B cell (primary cell): ENCODE measurements at regions not wholly inside any gene's neighbourhood (a gene's known extent, or its start where the extent isn't known, plus 50 kb on each side); places are given as distances from the start of the nearest gene placed in this dataset.
"Not testable (repeated sequence)": the region's sequence is repeated elsewhere in the genome, so short reads cannot be mapped to it uniquely, and the experiment has no call there.

Source experiments
- ATAC-seq: fragments of 200-7000 bp; cut with Tn5 transposase; one replicate; pipeline ENCODE4 v1.10.0; 2021; ENCODE audit warnings: low read depth, mild to moderate bottlenecking, moderate number of reproducible peaks, moderate library complexity
- CTCF ChIA-PET: fragments of 350-600 bp; sonication (Branson Sonifier 250); formaldehyde crosslinking; loops from one replicate; lab custom pipeline; 2021; ENCODE audit warnings: antibody characterized with exemption, inconsistent platforms; lab: Charles Lee
- POLR2A ChIA-PET: fragments of 350-600 bp; sonication (Branson Sonifier 250); formaldehyde crosslinking; loops from one replicate; lab custom pipeline; 2021; ENCODE audit warnings: antibody characterized with exemption; lab: Charles Lee
- DNase-seq: peaks from one replicate; pipeline ENCODE4 v3.0.0; 2013
- H2AFZ ChIP-seq: 2 replicates; pipeline ENCODE4 v1.6.1; 2012; ENCODE audit warnings: mild to moderate bottlenecking, low read depth, low read length; ENCODE audit not compliant: insufficient read depth, poor library complexity, severe bottlenecking
- H3K27ac ChIP-seq, 2 donors: 1 replicate in 1 of 2; 2 replicates in 1 of 2; pipeline ENCODE4 v1.5.1; 2012 to 2013; ENCODE audit warnings: low read length in 2 of 2, mild to moderate bottlenecking in 2 of 2, moderate library complexity in 1 of 2
- H3K27me3 ChIP-seq, 4 experiments: fragments of 200-600 bp in 1 of 4; sonication (generic) in 1 of 4; replicated peaks in 1 of 4; 1 replicate in 2 of 4; 2 replicates in 2 of 4; pipeline versions ENCODE4 v1.6.1 to v1.7.0; 2013 to 2016; ENCODE audit warnings: low read length in 3 of 4, mild to moderate bottlenecking in 2 of 4, mixed read lengths in 1 of 4, moderate library complexity in 1 of 4; ENCODE audit not compliant: insufficient read depth in 4 of 4, control insufficient read depth in 3 of 4; ENCODE audit errors: control extremely low read depth in 1 of 4
- H3K36me3 ChIP-seq, 2 experiments: replicated peaks in 1 of 2; 1 replicate in 1 of 2; 2 replicates in 1 of 2; pipeline versions ENCODE4 v1.6.1 to v1.7.1; 2013; ENCODE audit warnings: low read length in 1 of 2; ENCODE audit not compliant: insufficient read depth in 2 of 2, control insufficient read depth in 1 of 2; ENCODE audit errors: control extremely low read depth in 1 of 2, extremely low read depth in 1 of 2
- H3K4me1 ChIP-seq, 2 donors: fragments of 200-600 bp in 1 of 2; sonication (generic) in 1 of 2; 1 replicate in 1 of 2; 2 replicates in 1 of 2; pipeline versions ENCODE4 v1.5.1 to v1.6.1; 2013 to 2017; ENCODE audit warnings: low read length in 2 of 2; ENCODE audit not compliant: control insufficient read depth in 2 of 2, insufficient read depth in 2 of 2
- H3K4me2 ChIP-seq: replicated peaks from 2 replicates; pipeline ENCODE3; 2012; ENCODE audit warnings: mild to moderate bottlenecking, low read depth, low read length; ENCODE audit not compliant: poor library complexity, severe bottlenecking
- H3K4me3 ChIP-seq, 5 experiments: fragments of 200-600 bp in 1 of 5; sonication (generic) in 1 of 5; 1 replicate in 3 of 5; 2 replicates in 2 of 5; pipeline versions ENCODE4 v1.5.1 to v1.7.0; 2011 to 2016; ENCODE audit warnings: low read length in 4 of 5, mild to moderate bottlenecking in 4 of 5, low read depth in 2 of 5, control low read depth in 1 of 5, moderate library complexity in 1 of 5; ENCODE audit not compliant: insufficient read depth in 1 of 5; ENCODE audit errors: control extremely low read depth in 1 of 5, extremely low read depth in 1 of 5
- H3K79me2 ChIP-seq: fragments of 200-600 bp; sonication (generic); one replicate; pipeline ENCODE4 v1.6.0; 2016; ENCODE audit warnings: low read length; ENCODE audit not compliant: control insufficient read depth, insufficient read depth
- H3K9ac ChIP-seq: fragments of 200-600 bp; sonication (generic); 2 replicates; pipeline ENCODE4 v1.6.1; 2017; ENCODE audit warnings: mild to moderate bottlenecking, low read length, moderate library complexity
- H3K9me3 ChIP-seq, 3 donors: one replicate each; pipeline versions ENCODE4 v1.6.1 to v1.7.1; 2013; ENCODE audit warnings: low read length in 2 of 3; ENCODE audit not compliant: control insufficient read depth in 2 of 3, insufficient read depth in 1 of 3; ENCODE audit errors: control extremely low read depth in 1 of 3
- H4K20me1 ChIP-seq: 2 replicates; pipeline ENCODE4 v1.6.0; 2012; ENCODE audit warnings: mild to moderate bottlenecking, low read length; ENCODE audit not compliant: insufficient read depth, control insufficient read depth, poor library complexity, severe bottlenecking
- H3K27ac Mint-ChIP-seq: one replicate; pipeline ENCODE4 v1.8.0; 2021; ENCODE audit warnings: mixed read lengths
- H3K27me3 Mint-ChIP-seq: one replicate; pipeline ENCODE4 v1.8.0; 2021; ENCODE audit warnings: mixed read lengths
- H3K4me1 Mint-ChIP-seq: one replicate; pipeline ENCODE4 v1.8.0; 2021; ENCODE audit warnings: mixed read lengths
- H3K4me3 Mint-ChIP-seq: one replicate; pipeline ENCODE4 v1.8.0; 2021; ENCODE audit warnings: mixed read lengths
- H3K9me3 Mint-ChIP-seq: one replicate; pipeline ENCODE4 v1.8.0; 2022; ENCODE audit warnings: mixed read lengths; ENCODE audit not compliant: insufficient read depth
- EZH2 ChIP-seq: IDR thresholded peaks from 2 replicates; pipeline ENCODE4 v1.6.1; 2012; ENCODE audit warnings: borderline replicate concordance, low read depth, mild to moderate bottlenecking, moderate library complexity, low read length; ENCODE audit not compliant: insufficient read depth, poor library complexity, severe bottlenecking
- WGBS: methylation state at CpG from one replicate; pipeline ENCODE4 v1.1.5; 2013; ENCODE audit warnings: missing lambda C conversion rate; ENCODE audit not compliant: insufficient coverage; 5-methylcytosine and 5-hydroxymethylcytosine counted together
- intact Hi-C: fragments of 100-400 bp; cut with micrococcal nuclease; formaldehyde crosslinking; loops from one replicate; pipeline ENCODE4 v1.10.0; 2022
- TF ChIP-seq, protein P1 (sequence below): fragments of 200-600 bp; IDR thresholded peaks from one replicate; pipeline ENCODE4 v1.8.0; 2022; ENCODE audit warnings: antibody characterized with exemption, mild to moderate bottlenecking

DNA sequence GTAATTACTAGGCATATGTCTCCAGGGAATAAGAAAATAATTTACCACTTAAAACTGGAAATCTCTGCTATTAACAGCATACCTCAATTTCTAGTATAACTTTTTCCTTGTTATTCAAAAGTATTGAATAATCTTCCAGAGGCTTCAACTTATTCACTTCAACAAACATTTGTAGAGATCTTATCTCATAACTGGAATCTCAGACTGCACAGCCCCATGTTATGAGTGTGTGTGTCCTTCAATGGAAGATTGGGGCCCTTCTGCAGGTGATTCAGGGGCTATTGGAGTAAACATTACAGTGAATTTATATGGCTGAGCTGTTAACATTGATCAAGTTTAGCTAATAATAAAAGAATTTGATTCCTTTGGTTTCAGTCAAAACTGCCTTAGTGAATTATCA, 946.1 kb downstream of the TTLL7 start:
- intact Hi-C loops: no loop called here
- no peak overlapping the region for H3K4me3 Mint-ChIP-seq
- Histone ChIP-seq H3K36me3 (no peaks in the 10 kb centered on the region), H4K20me1 (no peaks in the 10 kb centered on the region), H3K79me2 (no peaks in the 10 kb centered on the region), H3K4me1 (no peaks in the 10 kb centered on the region), H3K4me3 (no peak overlapping the region), H3K4me2 (no peak overlapping the region), H3K9ac (no peak overlapping the region), H2AFZ (no peak overlapping the region), H3K27me3 (no peaks in the 10 kb centered on the region), H3K9me3 (peaks cover 0 to 8% (median 3%) of the 10 kb centered on the region in 3 donors), H3K27ac (no peak overlapping the region)
- H3K4me1 Mint-ChIP-seq: no peaks in the 10 kb centered on the region
- H3K27me3 Mint-ChIP-seq: no peaks in the 10 kb centered on the region
- CTCF ChIA-PET: no interaction called here
- DNase-seq: no peak
- H3K27ac Mint-ChIP-seq: no peak overlapping the region
- peaks cover 9% of the 10 kb centered on the region for H3K9me3 Mint-ChIP-seq
- POLR2A ChIA-PET: no interaction called here
- no peak for TF ChIP-seq EZH2
- TF ChIP-seq, protein P1, sequence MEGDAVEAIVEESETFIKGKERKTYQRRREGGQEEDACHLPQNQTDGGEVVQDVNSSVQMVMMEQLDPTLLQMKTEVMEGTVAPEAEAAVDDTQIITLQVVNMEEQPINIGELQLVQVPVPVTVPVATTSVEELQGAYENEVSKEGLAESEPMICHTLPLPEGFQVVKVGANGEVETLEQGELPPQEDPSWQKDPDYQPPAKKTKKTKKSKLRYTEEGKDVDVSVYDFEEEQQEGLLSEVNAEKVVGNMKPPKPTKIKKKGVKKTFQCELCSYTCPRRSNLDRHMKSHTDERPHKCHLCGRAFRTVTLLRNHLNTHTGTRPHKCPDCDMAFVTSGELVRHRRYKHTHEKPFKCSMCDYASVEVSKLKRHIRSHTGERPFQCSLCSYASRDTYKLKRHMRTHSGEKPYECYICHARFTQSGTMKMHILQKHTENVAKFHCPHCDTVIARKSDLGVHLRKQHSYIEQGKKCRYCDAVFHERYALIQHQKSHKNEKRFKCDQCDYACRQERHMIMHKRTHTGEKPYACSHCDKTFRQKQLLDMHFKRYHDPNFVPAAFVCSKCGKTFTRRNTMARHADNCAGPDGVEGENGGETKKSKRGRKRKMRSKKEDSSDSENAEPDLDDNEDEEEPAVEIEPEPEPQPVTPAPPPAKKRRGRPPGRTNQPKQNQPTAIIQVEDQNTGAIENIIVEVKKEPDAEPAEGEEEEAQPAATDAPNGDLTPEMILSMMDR: no peak
- no peak for ATAC-seq

DNA sequence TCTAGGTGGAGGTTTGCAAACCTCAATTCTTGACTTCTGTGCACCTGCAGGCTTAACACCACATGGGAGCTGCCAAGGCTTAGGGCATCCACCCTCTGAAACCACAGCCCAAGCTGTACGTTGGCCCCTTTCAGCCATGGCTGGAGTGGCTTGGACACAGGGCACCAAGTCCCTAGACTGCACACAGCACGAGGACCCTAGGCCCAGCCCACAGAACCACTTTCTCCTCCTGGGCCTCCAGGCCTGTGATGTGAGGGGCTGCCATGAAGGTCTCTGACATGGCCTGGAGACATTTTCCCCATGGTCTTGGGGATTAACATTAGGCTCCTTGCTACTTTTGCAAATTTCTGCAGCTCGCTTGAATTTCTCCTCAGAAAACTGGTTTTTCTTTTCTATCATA, 947.9 kb downstream of the TTLL7 start:
- H3K9me3 ChIP-seq, H3K79me2 ChIP-seq, intact Hi-C loops, H2AFZ ChIP-seq, ATAC-seq, DNase-seq, H3K4me1 ChIP-seq, H3K4me3 Mint-ChIP-seq, H3K4me1 Mint-ChIP-seq, H3K27me3 ChIP-seq, H4K20me1 ChIP-seq, H3K27ac Mint-ChIP-seq, H3K27me3 Mint-ChIP-seq, H3K9ac ChIP-seq, H3K4me3 ChIP-seq, H3K27ac ChIP-seq, H3K36me3 ChIP-seq, CTCF ChIA-PET, H3K4me2 ChIP-seq, POLR2A ChIA-PET: not testable (repeated sequence)
- H3K9me3 Mint-ChIP-seq: peaks cover 10% of the 10 kb centered on the region
- 100% methylated on average over 1 of the region's 3 CpGs for WGBS
